ENCODE measurements at regions not wholly inside any gene's neighbourhood (a gene's known extent, or its start where the extent isn't known, plus 50 kb on each side); places are given as distances from the start of the nearest gene placed in this dataset.

DNA sequence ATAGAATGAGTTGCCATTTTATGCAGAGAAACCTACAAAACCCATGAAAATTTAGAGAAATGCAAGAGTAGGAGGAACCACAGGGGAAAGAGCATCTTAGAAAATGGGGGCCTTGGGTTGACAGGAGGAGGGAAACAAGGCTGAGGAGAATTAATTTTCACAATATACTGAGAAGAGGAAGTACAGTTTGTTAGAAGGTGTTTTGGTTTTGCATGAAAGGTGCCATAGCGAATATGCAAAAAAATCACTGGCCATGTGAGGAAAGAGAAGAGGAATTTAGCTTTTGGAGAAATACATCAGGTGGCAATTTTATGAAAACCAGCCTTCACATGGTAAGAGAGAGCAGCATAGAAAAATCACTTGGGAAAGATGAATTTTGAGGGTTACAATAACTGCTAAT is 413.9 kb upstream of the C2CD4B start:
- no peaks in the 10 kb centered on the region for H3K9me3 Mint-ChIP-seq (ENCODE audit: insufficient read depth)
- Histone ChIP-seq H3K27ac (ENCODE audit: low read length in 2 of 2) (no peak overlapping the region), H3K27me3 (replicated peaks in 1 of 4; ENCODE audit: control extremely low read depth in 1 of 4, control insufficient read depth in 3 of 4, insufficient read depth in 4 of 4, low read length in 3 of 4) (no peaks in the 10 kb centered on the region), H4K20me1 (ENCODE audit: control insufficient read depth, insufficient read depth, low read length, poor library complexity, severe bottlenecking) (no peaks in the 10 kb centered on the region), H3K4me1 (ENCODE audit: control insufficient read depth in 2 of 2, insufficient read depth in 2 of 2, low read length in 2 of 2) (peaks cover 18 to 27% of the 10 kb centered on the region in 2 donors), H3K79me2 (ENCODE audit: control insufficient read depth, insufficient read depth, low read length) (no peaks in the 10 kb centered on the region), H3K36me3 (replicated peaks in 1 of 2; ENCODE audit: control extremely low read depth in 1 of 2, control insufficient read depth in 1 of 2, extremely low read depth in 1 of 2, insufficient read depth in 2 of 2, low read length in 1 of 2) (no peaks in the 10 kb centered on the region), H3K9ac (ENCODE audit: low read length) (no peak overlapping the region), H2AFZ (ENCODE audit: insufficient read depth, low read depth, low read length, poor library complexity, severe bottlenecking) (no peak overlapping the region), H3K4me2 (replicated peaks; ENCODE audit: low read depth, low read length, poor library complexity, severe bottlenecking) (peak overlapping the region; percentile 5), H3K9me3 (ENCODE audit: control extremely low read depth in 1 of 3, control insufficient read depth in 2 of 3, insufficient read depth in 1 of 3, low read length in 2 of 3) (no peaks in the 10 kb centered on the region), H3K4me3 (ENCODE audit: control extremely low read depth in 1 of 5, extremely low read depth in 1 of 5, insufficient read depth in 1 of 5, low read depth in 2 of 5, low read length in 4 of 5) (no peak overlapping the region)
- ChIA-PET CTCF (no interaction called here), POLR2A (no interaction called here)
- no peak for TF ChIP-seq EZH2 (IDR thresholded peaks at IDR 0.05; ENCODE audit: borderline replicate concordance, insufficient read depth, low read depth, low read length, poor library complexity, severe bottlenecking)
- TF ChIP-seq, protein P1, sequence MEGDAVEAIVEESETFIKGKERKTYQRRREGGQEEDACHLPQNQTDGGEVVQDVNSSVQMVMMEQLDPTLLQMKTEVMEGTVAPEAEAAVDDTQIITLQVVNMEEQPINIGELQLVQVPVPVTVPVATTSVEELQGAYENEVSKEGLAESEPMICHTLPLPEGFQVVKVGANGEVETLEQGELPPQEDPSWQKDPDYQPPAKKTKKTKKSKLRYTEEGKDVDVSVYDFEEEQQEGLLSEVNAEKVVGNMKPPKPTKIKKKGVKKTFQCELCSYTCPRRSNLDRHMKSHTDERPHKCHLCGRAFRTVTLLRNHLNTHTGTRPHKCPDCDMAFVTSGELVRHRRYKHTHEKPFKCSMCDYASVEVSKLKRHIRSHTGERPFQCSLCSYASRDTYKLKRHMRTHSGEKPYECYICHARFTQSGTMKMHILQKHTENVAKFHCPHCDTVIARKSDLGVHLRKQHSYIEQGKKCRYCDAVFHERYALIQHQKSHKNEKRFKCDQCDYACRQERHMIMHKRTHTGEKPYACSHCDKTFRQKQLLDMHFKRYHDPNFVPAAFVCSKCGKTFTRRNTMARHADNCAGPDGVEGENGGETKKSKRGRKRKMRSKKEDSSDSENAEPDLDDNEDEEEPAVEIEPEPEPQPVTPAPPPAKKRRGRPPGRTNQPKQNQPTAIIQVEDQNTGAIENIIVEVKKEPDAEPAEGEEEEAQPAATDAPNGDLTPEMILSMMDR (IDR thresholded peaks at IDR 0.05), result no peak
- DNase-seq (peak; percentile 9), ATAC-seq (ENCODE audit: low read depth) (no peak)
- H3K4me1 Mint-ChIP-seq, result peaks cover 16% of the 10 kb centered on the region
- peaks cover 9% of the 10 kb centered on the region for H3K27me3 Mint-ChIP-seq
- no peak overlapping the region for H3K4me3 Mint-ChIP-seq
- no peak overlapping the region for H3K27ac Mint-ChIP-seq
- WGBS (ENCODE audit: insufficient coverage), result no CpG with 5 or more reads among the region's 1 CpG
- intact Hi-C loops (cut with micrococcal nuclease), result no loop called here

DNA sequence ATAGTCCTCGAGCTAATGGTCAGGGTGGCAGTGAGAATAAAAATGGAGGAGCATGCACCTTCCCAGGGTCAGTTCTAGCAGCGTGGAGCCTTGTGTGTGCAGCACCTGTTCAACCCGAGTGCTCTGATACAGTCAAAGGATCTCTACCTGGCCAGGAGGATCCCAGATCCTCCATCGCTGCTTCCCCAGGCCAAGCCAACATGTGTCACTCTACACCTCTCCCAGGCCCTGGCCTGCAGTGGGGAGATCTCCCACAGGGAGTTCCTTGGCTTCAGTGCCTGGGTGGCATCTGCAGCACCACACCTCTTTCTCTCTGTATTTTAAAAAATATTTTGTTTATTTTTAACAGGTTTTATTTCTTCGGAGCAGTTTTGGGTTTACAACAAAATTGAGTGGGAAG is 414.8 kb upstream of the C2CD4B start:
- CTCF ChIA-PET, result no interaction called here
- 85% methylated on average over 4 of the region's 5 CpGs for WGBS (ENCODE audit: insufficient coverage)
- Histone ChIP-seq H3K79me2 (ENCODE audit: control insufficient read depth, insufficient read depth, low read length) (no peaks in the 10 kb centered on the region), H3K4me2 (replicated peaks; ENCODE audit: low read depth, low read length, poor library complexity, severe bottlenecking) (no peak overlapping the region), H3K4me1 (ENCODE audit: control insufficient read depth in 2 of 2, insufficient read depth in 2 of 2, low read length in 2 of 2) (peaks cover 14 to 23% of the 10 kb centered on the region in 2 donors), H2AFZ (ENCODE audit: insufficient read depth, low read depth, low read length, poor library complexity, severe bottlenecking) (no peak overlapping the region), H3K27me3 (replicated peaks in 1 of 4; ENCODE audit: control extremely low read depth in 1 of 4, control insufficient read depth in 3 of 4, insufficient read depth in 4 of 4, low read length in 3 of 4) (no peaks in the 10 kb centered on the region), H3K9me3 (ENCODE audit: control extremely low read depth in 1 of 3, control insufficient read depth in 2 of 3, insufficient read depth in 1 of 3, low read length in 2 of 3) (no peaks in the 10 kb centered on the region), H3K9ac (ENCODE audit: low read length) (no peak overlapping the region), H3K27ac (ENCODE audit: low read length in 2 of 2) (no peak overlapping the region), H4K20me1 (ENCODE audit: control insufficient read depth, insufficient read depth, low read length, poor library complexity, severe bottlenecking) (no peaks in the 10 kb centered on the region), H3K36me3 (replicated peaks in 1 of 2; ENCODE audit: control extremely low read depth in 1 of 2, control insufficient read depth in 1 of 2, extremely low read depth in 1 of 2, insufficient read depth in 2 of 2, low read length in 1 of 2) (no peaks in the 10 kb centered on the region), H3K4me3 (ENCODE audit: control extremely low read depth in 1 of 5, extremely low read depth in 1 of 5, insufficient read depth in 1 of 5, low read depth in 2 of 5, low read length in 4 of 5) (no peak overlapping the region)
- Mint-ChIP-seq H3K4me3 (no peak overlapping the region), H3K4me1 (peaks cover 14% of the 10 kb centered on the region), H3K27me3 (peaks cover 9% of the 10 kb centered on the region), H3K9me3 (ENCODE audit: insufficient read depth) (no peaks in the 10 kb centered on the region), H3K27ac (no peak overlapping the region)
- POLR2A ChIA-PET, result no interaction called here
- no peak for ATAC-seq (ENCODE audit: low read depth)
- intact Hi-C loops (cut with micrococcal nuclease), result no loop called here
- DNase-seq, result no peak
- TF ChIP-seq, protein P1 (IDR thresholded peaks at IDR 0.05), result no peak
- no peak for TF ChIP-seq EZH2 (IDR thresholded peaks at IDR 0.05; ENCODE audit: borderline replicate concordance, insufficient read depth, low read depth, low read length, poor library complexity, severe bottlenecking)

All from B cell (primary cell).